NCI-H526 (cell line): ENCODE measurements at regions not wholly inside any gene's neighbourhood (a gene's known extent, or its start where the extent isn't known, plus 50 kb on each side); places are given as distances from the start of the nearest gene placed in this dataset.

Experiments used
- DNase-seq, 2 experiments: peaks; one replicate each; lab custom pipeline; 2025; lab: John Stamatoyannopoulos, UW

GRCh38 chr18:37953876-37954275 is 388.3 kb upstream of the CELF4 start:
- DNase-seq = no peak

GRCh38 chr18:37948471-37948870 is 382.9 kb upstream of the CELF4 start:
- no peak for DNase-seq

- no peak for DNase-seq
Measured at GRCh38 chr18:37946324-37946723, 380.7 kb upstream of the CELF4 start.

DNA sequence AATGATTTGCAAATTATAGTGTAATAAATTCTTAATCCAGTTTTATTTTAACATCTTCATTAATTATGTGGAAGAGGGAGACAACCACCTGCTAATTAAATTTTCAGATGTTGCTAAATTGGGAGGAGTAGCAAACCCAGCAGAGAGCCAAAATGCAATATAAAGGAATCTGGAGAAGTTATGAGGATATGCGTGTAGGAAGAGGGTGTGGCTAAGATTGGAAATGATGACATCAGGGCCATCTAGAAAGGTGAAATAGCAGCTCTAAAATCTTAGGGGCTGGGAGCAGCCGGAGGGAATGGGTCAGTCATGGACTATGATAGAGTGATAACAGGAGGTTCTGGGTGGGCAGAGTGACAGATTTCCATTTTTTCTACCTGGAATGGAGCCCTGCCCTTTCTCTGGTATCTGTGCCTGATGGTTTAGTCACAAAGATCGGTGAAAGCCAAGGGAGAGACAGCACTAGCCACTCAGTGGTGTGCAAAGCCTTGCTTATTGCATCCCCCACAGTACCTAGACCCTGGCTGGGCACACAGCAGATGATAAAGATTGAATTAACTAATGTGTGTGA is 379.2 kb upstream of the CELF4 start:
- no peak for DNase-seq

- DNase-seq = no peak
Measured at GRCh38 chr18:37937287-37937686, 371.7 kb upstream of the CELF4 start.

GRCh38 chr18:37935086-37935485 is 369.5 kb upstream of the CELF4 start:
- DNase-seq = no peak

GRCh38 chr18:37930640-37931039 is 365.0 kb upstream of the CELF4 start:
- no peak for DNase-seq

DNA sequence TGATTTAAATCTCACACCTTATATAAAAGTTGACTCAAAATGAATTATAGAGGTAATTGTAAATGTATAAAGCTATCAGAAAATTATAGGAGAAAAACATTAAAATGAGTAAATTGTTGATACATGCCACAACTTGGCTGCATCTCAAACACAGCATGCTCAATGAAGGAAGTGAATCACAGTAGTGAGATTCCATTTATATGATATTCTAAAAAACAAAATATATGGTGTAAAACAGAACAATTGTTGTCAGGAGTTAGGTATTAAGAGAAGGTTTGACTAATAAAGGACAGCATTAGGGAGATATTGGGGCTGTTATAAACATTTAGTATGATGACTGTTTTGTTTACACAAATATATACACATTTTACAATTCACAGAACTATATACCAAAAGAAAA is 356.6 kb upstream of the CELF4 start:
- no peak for DNase-seq

- no peak for DNase-seq
Measured at GRCh38 chr18:37920865-37921264, 355.3 kb upstream of the CELF4 start.

GRCh38 chr18:37913051-37913450 is 347.5 kb upstream of the CELF4 start:
- no peak for DNase-seq

DNA sequence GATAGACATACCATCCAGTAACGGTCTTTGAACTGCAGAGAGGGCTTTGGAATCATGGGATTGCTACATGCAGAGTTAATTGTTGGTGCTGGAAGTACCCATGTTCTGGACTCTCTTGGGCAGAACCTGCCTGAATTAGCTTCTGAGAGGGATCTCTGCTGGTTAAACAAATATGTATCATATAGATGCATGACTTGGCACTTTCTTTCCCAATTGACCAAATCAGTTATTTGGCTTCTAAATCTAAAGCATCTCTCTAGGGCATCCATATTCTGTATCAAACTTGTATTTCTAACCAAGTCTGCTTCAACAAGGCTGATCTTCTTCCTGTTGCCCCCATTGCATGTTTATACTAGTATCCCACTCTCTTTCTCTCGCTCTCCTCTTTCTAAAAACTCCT is 336.7 kb upstream of the CELF4 start:
- DNase-seq = no peak

DNA sequence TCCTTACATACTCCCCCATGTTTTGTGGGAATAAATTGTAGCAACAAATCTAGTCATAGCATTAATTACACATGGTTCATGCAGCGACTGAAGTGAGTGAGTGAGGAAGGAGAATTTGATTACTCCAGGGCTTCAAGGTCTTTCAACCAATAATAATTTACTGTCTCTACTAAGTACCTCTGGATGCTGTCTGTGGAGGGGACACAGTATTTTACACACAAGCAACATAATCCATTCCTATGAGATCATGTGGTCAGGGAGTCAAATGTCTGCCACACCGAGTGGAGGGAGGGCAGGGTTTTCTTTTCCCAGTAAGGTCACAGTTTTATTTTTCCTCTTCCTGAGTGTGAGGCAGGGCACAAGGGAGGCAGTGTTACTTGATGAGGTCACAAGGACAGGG is 334.7 kb upstream of the CELF4 start:
- DNase-seq = no peak

DNA sequence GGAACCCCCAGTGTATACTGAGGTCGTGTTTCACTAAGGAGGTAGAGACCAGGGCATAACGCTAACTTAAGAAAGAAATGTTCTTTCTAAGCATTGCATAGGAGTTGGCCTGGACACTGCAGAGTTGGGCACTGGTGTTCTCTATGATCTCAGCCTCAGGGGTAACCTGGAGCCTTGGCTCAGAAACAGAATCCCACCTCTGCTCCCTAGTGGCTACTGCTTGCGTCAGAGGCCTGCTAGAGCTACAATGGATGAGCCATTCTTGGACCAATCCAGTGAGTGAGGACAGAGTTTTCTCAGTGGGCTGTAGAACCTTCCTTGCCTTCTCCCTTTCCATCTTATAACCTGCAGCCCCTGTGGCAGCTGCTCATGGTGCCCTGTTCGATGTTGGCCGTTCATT is 324.4 kb upstream of the CELF4 start:
- no peak for DNase-seq

GRCh38 chr18:37874721-37875120 is 309.1 kb upstream of the CELF4 start:
- DNase-seq = no peak

DNA sequence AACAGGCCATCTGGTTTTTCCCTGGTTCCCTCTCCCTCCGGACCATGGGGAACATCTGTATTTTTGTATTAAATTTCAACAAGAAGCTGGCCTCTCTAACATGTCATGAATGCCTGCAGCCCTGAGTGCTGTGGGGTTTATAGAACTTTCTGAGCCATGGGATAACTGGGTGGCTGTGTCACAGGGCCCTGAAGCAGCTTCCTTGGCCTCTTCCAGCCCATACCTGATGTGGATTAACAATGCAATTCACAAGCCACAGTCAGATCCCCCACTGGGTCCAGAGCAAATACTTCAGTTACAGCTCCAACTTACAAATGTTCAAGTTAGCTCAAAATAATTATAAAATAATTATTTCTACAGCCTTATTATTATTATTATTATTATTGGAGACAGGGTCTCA is 307.8 kb upstream of the CELF4 start:
- DNase-seq = no peak

DNA sequence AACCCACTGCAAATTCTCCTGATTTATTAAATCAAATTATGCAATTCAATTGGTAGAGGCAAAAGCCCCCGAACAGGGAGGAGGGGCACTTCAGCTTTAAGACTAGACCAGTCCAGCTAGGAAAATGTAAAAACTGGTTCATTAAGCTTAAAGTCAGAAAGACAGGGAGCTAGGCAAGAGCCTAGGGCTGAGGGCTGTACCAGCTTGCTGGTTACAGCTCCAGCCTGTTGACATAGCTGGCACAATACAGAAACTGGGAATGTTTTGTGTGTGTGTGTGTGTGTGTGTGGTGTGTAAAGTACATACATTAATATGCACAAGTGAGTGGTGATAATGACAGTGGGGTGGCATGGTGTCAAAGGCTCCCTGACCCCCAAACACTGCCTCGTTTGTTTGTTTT is 307.0 kb upstream of the CELF4 start:
- no peak for DNase-seq

- DNase-seq = no peak
Measured at GRCh38 chr18:37871561-37871960, 306.0 kb upstream of the CELF4 start.

- DNase-seq = no peak
Measured at GRCh38 chr18:37869051-37869450, 303.5 kb upstream of the CELF4 start.

GRCh38 chr18:37864122-37864521 is 298.5 kb upstream of the CELF4 start:
- DNase-seq = no peak

DNA sequence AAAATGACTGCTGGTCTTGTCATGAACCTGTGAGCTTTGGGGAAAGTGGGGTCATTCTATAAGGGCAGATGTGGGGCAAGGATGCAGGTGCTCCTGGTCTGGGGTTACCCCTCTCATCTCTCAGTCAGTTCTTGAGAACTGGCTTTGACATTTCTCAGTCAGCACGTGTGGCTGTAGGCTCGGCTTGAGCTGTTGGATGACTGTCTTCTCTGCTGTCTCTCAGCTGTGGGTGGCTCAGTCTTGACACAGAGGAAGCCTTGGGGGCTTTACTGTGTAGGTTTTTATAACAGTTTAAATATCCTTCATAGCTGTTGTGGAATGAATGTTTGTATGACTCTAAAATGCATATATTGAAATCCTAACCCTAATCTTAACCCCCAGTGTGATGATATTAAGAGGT is 296.4 kb upstream of the CELF4 start:
- DNase-seq = no peak

DNA sequence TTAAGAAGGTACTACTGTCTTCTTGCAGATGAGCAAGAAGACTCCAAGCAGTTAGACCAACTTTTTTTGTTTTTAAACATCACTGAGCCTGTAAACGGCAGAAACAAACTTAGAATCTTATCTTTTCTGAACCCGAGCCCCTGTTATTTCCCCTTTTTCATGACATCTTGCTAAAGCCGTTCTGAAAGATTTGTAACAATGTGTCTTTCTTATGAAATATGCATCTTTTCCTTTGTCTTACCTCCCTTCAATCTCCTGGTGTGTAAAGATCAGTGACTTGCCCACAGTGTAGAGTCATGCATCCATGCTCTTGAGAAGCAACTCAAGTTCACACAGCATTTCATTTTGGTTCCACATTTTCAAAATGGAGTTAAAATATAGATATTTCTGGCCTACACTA is 288.8 kb upstream of the CELF4 start:
- DNase-seq = no peak

DNA sequence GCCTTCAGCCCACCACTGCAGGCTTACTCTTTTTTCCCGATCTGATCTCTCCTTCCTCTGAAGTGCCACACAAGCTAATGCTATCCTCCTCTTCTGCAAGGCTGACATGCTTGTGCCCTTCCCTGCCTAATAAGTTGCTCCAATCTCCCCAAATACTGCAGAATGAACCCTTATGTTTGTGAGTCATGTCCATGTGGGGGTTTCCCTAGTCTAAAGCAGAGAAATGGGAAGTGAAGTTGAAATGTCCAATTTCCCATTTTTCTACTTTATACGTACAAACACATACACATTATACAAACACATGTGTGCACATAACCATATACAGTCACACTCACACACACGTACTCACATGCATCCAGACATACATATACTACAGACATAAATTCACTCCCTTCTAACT is 288.1 kb upstream of the CELF4 start:
- no peak for DNase-seq

GRCh38 chr18:37852464-37852863 is 286.9 kb upstream of the CELF4 start:
- no peak for DNase-seq

DNA sequence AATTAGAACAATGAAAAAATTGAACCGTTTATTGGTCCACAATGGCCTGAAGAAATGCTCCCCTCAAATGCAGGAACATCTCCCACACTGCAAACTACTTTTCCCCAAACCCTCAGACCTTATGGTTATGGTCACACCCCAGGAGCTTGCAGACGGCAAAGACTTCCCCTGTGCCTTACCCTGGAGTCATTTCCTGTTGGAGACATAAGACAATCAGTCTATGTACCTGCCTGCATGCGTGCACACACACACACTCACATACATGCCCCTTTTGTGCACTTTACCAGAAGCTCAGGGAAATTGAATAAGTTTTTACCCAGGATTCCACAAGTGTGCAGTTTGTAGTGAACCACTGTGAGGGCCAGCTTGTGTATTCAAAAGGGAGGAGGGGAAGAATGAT is 281.9 kb upstream of the CELF4 start:
- no peak for DNase-seq

DNA sequence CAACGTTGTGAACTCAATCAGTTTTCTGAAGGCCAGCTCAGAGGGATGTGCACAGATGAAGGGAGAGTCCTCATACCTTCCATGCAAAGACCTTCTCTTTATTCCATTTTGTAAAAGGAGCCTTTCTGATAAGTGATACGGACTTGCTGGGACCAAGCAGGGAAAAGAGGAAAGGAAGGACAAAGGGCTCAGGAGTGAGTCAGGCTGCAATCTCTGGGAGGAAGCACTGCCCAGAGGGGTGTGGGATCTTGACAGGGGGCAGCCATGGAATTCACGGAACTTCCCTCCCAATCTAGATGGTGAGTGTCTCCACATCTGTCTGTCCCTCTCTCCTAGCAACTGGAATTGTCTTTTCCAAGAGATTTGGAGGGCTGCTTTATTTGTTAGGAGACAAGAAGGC is 281.4 kb upstream of the CELF4 start:
- DNase-seq = no peak
